GM19351 (cell line): ENCODE measurements at regions not wholly inside any gene's neighbourhood (a gene's known extent, or its start where the extent isn't known, plus 50 kb on each side); places are given as distances from the start of the nearest gene placed in this dataset.

ENCODE experiments used
- ATAC-seq: cut with Tn5 transposase; IDR thresholded peaks from one replicate; pipeline ENCODE4 v1.9.1; 2021; ENCODE audit warnings: mild to moderate bottlenecking, moderate library complexity; ENCODE audit not compliant: unreplicated experiment

DNA sequence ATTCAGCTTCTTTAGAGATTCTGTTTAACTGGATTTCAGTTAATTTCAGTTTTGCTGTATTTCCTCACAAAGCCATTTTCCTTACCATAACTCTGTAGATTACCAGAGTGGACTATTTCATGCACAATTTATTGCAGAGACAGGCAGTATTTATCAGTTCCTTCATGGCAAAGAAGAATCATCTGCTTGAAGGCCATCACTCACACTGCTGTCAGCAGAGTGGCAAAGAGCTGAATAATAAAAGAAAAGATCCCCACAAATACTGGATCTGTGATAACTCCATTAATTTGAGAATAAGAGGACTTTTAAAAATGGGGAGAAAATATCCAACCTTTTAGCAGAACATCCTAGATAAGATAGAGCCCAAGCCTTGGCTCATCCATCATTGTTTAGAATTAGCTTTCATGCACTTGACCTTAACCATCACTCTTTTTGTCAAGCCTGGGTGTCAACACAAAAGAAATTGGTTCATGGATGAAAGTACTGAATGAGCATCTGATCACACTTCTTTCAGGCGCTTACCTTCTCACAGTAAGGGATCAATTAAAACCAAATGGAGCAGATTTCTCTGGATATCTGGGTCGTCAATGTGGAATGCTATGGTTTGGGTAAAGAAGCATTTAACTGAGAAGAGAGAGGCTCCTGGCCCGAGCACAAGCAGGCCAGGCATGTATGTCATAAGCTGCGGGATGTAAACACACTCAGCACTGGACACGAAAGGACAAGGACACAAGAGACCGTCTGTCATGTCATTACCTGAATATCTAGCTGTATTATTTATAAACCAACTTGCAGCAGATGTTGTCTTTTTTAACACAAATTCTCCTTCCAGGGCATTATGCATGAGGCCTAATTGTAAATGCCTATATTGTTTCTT, 376.2 kb downstream of the ZNF521 start:
- no peak for ATAC-seq

DNA sequence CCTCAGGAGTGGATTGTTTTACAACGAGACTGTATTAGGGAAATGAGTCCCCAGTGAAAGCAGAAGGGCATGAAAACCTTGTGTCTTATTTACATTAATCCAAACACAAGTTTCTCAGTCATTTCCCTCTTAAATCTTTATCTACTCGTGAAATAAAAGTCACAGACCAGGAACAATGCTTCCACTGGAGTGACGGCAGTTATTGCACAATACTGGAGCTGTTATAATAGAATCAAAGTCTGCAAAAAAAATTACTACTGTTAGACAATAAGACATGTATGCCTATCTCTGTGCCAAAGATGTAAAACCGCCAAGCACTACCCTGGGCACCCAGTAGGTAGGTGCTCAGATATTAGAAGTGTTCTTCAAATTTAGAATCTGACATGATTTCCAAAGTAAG, 375.5 kb downstream of the ZNF521 start:
- ATAC-seq = no peak

DNA sequence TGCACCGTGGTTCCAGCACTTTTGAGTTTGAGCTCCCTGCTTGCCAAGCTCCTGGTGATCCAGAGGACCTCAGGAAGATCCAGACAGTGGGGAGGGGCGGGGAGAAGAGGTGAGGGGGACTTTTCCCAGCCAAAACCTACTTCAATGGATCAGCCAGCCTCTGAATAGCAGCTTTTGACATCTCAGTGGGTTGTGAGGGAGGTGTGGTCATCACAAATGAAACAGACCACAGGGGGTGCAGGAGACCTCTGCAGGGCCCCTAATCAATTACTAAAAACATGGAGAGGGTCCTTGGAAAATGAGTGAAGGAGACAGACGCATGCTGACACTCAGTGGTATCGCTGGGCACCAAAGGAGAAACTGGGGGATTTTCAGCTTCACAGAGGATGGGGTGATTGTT, 372.7 kb downstream of the ZNF521 start:
- ATAC-seq = no peak

DNA sequence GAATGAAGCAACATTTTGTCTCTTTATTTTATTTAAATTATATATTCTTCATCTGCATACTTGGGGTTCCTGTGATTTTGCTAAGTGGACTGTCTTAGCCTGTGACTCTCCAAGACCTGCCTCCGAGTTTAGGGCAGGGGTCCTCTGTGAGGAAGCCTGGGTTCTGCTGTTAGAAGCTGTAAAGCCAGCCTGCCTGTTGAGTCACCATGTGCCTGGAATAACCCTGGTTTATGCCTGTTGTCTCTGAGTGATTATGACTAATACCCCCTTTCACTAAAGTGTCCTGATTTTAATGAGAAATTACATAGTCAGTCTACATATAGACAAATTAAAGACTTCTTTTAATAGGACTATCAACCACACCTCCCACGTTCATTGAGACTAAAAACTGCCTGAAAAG, 369.1 kb downstream of the ZNF521 start:
- ATAC-seq = no peak

DNA sequence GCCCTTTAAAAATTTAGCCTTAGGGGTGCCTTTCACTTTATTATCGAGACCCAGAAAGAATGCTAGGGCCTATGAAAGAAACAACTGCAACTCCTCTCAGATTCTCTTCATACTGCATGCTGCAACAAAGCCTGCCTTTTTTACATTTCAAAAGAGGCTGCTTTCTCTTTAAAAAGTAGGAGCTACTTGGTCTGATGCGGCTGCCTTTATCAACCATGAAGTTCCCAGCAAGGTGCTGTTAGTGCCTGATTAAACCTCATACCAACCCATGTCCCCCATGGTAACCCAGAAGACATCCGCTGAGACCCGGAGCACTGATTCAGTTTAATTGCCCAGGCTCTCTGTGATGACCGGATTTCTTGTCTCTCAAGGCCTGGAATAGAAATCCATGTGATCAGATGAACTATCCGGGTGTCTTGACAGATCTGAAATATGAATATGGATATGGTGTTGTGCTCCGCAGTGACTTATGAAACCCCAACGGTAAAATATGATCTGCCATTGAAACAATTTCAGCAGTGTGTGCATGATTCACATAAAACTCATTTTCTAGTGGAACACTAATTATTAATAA, 368.3 kb downstream of the ZNF521 start:
- ATAC-seq = no peak

DNA sequence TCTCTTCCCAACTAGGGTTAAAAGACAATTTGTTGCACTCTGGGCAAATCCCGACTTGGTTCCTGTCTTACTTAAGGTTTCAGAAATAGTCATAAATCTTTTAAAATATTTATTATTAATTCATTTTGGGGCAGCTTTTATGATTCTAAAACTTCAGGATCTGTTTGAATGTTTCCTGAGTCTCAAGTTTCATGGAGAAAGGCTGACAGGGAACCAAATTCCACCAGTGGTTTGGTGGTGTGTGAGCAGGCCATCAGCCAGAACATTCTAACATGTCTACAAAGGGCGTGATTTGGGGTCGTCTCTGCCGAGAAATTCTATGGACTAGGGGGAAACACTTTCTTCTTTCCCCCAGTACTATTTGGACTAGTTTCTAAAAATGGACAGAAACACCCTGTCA, 366.4 kb downstream of the ZNF521 start:
- no peak for ATAC-seq

DNA sequence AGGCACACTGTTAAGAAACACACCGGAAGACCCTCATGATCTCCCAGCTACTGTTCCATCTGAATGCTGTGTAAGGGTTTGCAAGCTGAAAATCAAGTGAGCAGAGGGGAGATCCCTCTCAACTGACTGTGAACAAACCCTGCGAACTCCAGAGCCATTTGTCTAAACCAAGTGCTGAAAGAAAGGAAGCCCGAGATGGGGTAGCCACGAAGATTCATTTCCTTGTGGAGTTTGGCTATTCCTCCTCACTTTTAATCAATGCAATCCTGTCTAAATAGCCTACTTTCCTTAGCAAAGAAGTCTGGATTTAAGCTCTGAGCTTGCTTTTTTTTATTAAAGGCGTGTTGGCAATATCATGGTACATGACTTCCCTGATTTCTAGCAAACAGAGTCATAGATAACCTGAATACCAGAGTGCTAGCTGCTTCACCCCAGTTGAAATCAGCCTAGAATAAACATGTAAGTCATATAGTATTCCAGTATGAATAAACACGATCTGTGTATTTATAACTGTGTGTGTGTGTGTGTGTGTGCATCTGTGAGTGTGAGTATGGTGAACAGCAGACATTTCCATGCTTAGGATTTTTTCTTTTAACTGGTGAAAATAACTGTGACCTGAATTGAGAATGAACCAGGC, 365.2 kb downstream of the ZNF521 start:
- no peak for ATAC-seq

DNA sequence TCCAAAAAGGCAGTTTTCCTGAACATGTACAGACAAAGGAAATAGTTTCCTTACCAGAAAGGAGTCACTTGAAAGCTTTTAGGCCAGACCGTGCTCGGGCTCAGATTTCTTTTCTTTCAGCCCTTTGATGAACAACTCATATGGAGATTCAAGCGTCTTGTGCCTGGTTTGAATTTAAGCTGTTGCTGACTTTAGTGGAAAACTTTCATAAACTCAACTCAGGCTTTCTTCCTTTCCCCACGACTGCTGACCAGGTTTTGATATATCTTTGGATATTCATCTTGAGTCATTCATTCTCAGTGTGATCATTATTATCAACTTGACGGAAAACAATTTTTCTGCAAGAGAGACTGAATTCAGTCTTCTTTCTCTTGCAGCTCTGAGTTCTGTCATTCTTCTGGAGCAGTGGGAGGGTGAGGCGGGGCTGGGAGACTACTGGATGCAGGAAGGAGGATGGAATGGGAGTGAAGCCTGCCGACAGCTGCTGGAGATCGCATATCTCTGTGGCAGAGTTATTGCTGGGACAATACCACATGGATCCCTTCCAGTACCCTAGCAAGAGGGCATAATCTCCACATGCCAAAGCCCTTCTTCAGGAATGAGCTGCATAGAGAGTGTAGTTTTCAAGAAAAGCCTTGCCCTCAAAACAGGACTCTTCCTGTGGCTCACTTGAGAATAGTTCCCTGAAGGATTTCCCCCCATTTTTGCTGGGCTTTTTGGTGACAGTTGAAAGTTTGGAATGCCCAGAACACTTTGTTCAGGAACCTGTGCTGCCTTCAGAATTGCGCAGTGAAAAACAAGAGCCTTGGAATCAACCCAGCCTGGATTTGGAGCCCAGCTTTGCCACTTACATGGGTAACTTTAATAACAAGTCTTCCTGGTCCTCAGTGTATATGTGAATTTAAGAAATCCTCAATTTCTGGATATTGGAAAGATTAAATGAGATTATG, 364.4 kb downstream of the ZNF521 start:
- no peak for ATAC-seq

DNA sequence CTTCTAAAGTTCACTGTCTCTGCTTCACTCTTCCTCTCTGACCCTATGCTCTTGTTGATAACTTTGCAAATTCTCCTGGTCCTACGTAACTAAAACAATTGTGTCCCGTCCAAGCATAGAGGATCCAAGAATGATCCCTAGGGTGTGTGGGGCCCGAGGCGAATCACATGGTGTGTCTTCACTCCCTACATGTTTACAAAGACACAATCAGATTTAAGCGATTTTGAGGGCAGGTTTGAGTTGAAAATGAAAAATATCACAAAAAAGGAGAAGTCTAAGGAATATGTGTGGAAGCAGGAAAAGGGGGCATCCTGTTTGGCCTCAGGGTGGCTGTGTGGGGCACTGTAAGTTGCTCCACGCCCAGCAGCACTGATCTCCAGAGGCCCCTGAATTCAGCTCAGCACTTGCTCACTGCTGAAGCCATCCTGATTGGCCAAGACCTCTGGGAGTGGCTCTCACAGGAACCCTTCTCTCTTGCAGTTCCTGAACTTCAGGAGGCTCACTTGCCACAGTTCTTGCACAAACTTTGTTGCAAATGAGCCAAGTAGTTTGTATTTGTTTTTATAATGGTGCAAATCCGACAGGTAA, 363.6 kb downstream of the ZNF521 start:
- ATAC-seq = no peak

DNA sequence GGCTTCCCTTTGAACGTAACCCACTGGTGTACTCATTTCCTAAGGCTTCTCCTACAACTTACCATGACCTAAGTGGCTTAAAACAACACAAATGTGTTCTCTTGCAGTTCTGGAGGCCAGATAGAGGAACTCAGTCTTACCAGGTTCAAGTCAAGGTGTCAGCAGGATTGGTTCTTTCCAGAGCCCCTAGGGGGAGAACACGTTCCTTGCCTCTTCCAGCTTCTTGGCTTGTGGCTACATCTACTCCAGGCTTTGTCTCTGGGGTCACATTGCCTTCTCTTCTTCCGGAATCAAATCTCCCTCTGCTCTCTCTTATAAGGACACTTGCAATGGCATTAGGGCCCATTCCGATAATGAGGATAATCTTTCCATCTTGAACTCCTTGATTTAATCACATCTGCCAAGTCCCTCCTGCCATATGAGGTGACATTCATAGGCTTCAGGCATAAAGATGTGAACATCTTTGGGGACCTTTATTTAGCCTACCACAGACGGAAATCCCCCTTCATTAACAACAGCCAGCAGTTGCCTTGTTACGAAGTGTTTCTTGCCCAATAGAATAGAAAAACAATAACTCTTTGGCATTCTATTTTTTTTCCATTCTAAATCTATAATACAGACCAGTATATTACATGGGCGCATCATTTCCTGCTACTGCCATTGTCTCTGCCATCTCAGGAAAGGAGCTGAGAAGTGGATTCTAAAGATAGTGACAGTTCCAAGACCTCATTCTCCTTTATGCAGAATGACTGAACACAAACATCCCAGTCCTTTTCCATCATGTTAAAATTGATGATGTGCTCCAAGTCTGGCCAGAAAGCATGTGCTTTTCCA, 362.0 kb downstream of the ZNF521 start:
- ATAC-seq = no peak

DNA sequence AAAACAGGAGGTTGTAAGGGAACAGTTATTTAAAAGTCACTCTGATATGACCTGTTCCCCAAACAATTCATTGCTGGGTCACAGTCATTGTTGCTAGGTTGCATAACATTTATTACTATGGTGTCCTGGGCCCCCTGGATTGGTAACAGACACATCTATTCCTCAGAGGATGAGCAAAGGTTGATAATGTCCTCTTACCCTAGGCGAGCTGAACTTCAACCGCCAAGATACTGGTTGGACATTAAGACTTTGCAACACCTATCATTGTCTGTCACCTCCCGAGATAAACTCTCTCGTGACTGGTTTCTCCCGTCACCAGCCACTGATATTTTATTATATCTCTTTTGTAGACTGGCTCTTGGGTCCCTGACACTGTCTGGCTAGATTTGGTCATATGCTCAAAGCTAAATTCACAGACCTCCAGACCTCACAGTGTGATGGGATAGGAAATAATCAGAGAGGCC, 361.3 kb downstream of the ZNF521 start:
- no peak for ATAC-seq

DNA sequence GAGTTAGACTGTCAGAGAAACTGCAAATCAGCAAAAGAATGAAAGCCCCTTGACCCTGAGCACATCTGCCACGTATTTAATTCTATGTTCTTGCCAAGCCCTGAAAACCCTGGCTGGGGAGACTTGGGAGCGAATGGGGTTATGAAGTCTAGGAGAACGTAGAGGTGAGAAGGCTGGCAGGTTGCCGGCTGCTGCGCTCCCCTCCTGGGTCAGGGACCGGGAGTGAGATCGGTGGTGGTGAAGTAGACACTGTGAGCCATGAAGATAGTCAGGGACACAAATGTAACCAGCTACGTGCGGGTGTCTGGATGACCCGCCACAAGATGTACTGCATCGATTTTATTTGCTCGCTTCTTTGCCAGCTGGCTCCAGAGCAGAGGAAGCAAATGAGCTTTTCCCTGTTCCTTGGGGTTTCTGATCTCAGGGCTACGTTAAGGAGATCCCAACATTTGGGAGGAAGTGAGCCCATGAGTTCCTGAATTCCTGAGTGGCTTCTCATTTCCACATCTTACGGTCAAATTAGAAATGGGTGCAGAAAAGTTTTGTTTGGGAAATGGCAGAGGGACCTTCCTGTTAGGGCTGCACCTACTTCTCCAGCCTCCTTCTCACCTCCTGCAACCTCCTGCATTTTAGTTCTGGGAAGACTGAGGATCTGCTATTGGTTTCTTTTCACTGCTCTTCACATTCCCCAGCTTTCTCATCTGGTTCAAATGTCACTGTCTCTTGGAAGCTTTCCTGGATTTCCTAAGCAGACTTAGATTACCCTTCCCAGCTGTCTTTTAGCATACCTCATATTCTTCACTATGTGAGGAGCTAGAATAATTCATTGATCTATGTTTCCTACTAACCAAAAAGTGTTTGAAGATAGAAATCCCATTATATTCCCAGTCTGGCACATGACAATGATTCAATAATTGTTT, 360.6 kb downstream of the ZNF521 start:
- no peak for ATAC-seq

DNA sequence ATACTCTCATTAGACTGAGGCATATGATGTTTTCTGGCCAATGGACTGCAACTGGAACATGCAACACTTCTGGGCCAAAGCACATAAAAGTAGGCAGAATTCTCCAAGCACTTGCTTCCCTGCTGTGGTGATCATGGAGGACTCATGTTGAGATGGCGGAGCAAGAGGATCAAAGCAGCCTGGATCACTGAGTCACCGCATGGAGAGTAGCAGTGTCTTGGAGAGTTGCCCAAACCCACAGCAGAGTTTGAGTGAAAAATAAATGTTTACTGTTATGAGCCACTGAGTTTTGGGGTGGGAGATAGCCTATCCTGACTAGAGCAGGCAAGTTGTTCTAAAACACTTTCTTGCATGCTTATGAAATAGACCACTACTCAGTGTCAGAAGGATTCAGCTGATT, 359.5 kb downstream of the ZNF521 start:
- ATAC-seq = no peak

DNA sequence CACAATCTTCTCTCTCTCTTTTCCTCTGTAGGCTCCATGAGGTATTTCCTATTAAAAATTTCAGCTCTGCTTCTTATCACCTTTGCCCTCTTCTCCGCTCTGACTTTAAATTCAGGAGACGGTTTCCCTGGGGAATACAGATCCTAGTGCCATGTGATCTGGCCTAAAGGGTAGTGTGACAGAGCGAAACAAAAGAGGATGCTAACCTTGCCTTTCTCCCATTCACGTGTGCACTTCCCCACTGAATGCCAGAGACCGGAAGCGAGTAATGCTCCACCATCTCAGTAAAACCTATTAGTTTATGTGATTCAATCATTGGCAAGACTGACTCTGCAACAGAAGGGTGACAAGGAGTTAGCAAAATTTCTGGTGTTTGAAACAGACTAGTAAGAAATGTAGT, 358.3 kb downstream of the ZNF521 start:
- no peak for ATAC-seq

DNA sequence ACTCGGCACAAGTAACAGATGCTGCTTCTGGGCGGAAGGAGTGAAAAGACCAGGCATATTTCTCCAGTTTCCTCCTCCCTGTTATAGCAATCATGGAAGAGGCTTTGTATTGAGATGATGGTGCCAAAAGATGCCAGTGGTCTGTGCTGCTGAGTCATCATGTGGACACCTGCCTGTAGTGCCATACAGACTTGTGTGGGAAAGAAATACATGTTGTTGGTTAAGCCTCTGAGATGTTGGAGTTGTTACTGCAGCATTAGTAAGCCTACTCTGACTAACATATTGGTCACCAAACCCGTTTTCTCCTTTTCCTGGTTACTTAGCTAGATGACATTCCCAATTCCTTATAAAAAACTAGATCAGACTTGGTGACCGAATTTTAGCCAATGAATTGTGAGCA, 356.9 kb downstream of the ZNF521 start:
- no peak for ATAC-seq

DNA sequence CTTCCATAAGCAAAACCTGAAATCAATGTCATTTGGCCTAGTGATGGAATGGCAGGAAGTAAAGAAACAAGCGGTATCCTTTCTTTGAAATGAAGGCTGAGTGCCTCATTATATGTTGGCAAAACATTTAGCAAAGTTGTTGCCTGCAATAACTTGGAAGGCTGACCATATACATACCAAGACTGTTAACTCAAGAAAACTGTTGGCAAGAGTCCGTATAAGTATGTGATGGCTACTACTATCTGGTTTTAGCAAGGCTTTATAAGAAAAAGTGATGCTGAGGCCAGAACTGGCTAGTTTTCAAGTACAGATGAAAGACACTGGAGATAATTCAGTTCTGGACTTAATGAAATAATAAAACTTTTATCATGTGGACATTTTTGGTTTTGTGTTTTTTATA, 356.2 kb downstream of the ZNF521 start:
- ATAC-seq = no peak

DNA sequence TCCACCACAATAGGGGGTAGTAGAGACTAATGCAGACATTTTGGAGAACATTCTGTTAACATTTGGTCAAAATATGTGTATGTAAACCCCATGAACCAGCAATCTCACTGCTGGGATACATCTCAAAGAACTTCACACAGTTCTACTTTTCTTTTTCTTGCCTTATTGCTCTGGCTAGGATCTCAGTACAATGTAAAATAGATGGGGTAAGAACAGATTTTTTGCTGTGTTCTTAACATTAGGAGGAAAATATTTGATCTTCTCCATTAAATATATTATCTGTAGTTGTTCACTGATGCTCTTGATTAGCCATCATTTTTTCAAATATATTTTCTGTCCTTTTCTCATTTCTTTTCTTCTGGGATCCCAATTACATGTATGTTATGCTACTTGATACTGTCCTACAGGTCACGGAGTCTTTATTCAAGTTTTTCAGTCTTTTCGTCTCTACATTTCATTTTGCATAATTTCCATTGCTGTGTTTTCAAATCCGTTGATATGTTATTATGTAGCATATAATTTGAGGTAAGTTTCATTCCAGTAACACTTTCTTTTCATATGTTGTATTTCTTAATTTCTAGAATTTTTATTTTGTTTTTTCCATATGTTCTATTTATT, 352.2 kb downstream of the ZNF521 start:
- no peak for ATAC-seq

DNA sequence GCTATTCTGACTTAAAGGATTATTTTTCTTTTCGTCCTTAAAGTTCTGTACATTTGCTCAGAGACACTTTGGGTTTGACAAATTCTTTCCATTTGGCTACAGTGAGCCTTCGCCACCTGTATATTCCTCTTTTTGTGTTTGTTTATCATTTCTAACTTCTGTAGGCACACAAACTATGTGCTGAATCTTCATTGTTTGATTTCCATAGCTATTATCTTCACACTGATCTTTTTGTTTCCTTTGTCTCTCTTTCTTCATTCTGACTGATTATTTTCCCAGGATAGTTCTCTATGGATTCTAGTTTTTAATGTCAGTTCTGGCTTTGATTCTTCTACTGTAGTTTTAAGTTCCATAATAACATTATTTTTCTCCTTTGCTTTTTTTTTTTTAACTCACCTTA, 350.2 kb downstream of the ZNF521 start:
- ATAC-seq = no peak
